PC-3 (cell line): ENCODE measurements at regions not wholly inside any gene's neighbourhood (a gene's known extent, or its start where the extent isn't known, plus 50 kb on each side); places are given as distances from the start of the nearest gene placed in this dataset.

ENCODE experiments used
- ATAC-seq: fragments of 200-7000 bp; cut with Tn5 transposase; 2 replicates; pipeline ENCODE4 v1.9.1; 2020; ENCODE audit warnings: mild to moderate bottlenecking, moderate library complexity
- BruUV-seq: library from RNA; stranded (reverse); fragments of 400-500 nt; replicated peaks from 2 replicates; lab custom pipeline; 2021; lab: Mats Ljungman, UMichigan
- CTCF ChIA-PET: fragments of 300-600 bp; sonication (Branson Sonifier 250); formaldehyde crosslinking; loops from one replicate; lab custom pipeline; 2022; ENCODE audit warnings: antibody characterized with exemption; lab: Charles Lee
- POLR2A ChIA-PET: fragments of 300-600 bp; sonication (Branson Sonifier 250); formaldehyde crosslinking; loops from one replicate; lab custom pipeline; 2022; ENCODE audit warnings: antibody characterized with exemption; ENCODE audit not compliant: unreplicated experiment; lab: Charles Lee
- DNase-seq: peaks from one replicate; pipeline ENCODE4 v3.0.0-alpha.2; 2015
- H2AFZ ChIP-seq: fragments of 300-600 bp; sonication (generic); 2 replicates; pipeline ENCODE4 v1.6.0; 2016; ENCODE audit warnings: antibody characterized with exemption, low read length
- H3F3A ChIP-seq: fragments of 300-600 bp; sonication (generic); one replicate; pipeline ENCODE4 v1.6.0; 2017; ENCODE audit warnings: antibody characterized with exemption, low read length, control low read depth, mild to moderate bottlenecking; ENCODE audit not compliant: unreplicated experiment
- H3K27ac ChIP-seq: fragments of 300-600 bp; sonication (generic); 2 replicates; pipeline ENCODE4 v1.5.1; 2016; ENCODE audit warnings: mild to moderate bottlenecking, low read length
- H3K27me3 ChIP-seq: fragments of 300-600 bp; sonication (generic); 2 replicates; pipeline ENCODE4 v1.6.1; 2016; ENCODE audit warnings: low read length, mixed read lengths
- H3K36me3 ChIP-seq: fragments of 300-600 bp; sonication (generic); 2 replicates; pipeline ENCODE4 v1.6.1; 2016; ENCODE audit warnings: low read depth, mixed run types, low read length, mixed read lengths
- H3K4me1 ChIP-seq: fragments of 300-600 bp; sonication (generic); 2 replicates; pipeline ENCODE4 v1.5.1; 2016; ENCODE audit warnings: low read length; ENCODE audit not compliant: insufficient read depth
- H3K4me2 ChIP-seq: fragments of 300-600 bp; sonication (generic); 2 replicates; pipeline ENCODE4 v1.6.0; 2016; ENCODE audit warnings: low read length
- H3K4me3 ChIP-seq: fragments of 300-600 bp; sonication (generic); 2 replicates; pipeline ENCODE4 v1.5.1; 2016; ENCODE audit warnings: mild to moderate bottlenecking, low read length, mixed read lengths
- H3K79me2 ChIP-seq: fragments of 300-600 bp; sonication (generic); 2 replicates; pipeline ENCODE4 v1.6.1; 2017; ENCODE audit warnings: low read length, mixed read lengths
- H3K9ac ChIP-seq: fragments of 300-600 bp; sonication (generic); 2 replicates; pipeline ENCODE4 v1.6.0; 2016; ENCODE audit warnings: mild to moderate bottlenecking, low read length
- H3K9me2 ChIP-seq: fragments of 300-600 bp; sonication (generic); replicated peaks from 2 replicates; pipeline ENCODE4 v1.6.1; 2016; ENCODE audit warnings: mixed run types, low read length, mixed read lengths
- H3K9me3 ChIP-seq: fragments of 300-600 bp; sonication (generic); 2 replicates; pipeline ENCODE4 v1.6.1; 2016; ENCODE audit warnings: low read length, mixed read lengths
- H4K20me1 ChIP-seq: fragments of 300-600 bp; sonication (generic); 2 replicates; pipeline ENCODE4 v1.6.1; 2016; ENCODE audit warnings: low read length, mixed read lengths
- CTCF ChIP-seq: fragments of 300-600 bp; sonication (generic); conservative IDR thresholded peaks from 2 replicates; pipeline ENCODE4 v1.5.1; 2017; ENCODE audit warnings: antibody characterized with exemption, low read depth, mild to moderate bottlenecking, low read length
- EZH2 ChIP-seq: fragments of 300-600 bp; sonication (generic); IDR thresholded peaks from one replicate; pipeline ENCODE4 v1.6.1; 2017; ENCODE audit warnings: antibody characterized with exemption, mild to moderate bottlenecking, low read length; ENCODE audit not compliant: unreplicated experiment
- EZH2phosphoT487 ChIP-seq: fragments of 300-600 bp; sonication (generic); IDR thresholded peaks from 2 replicates; pipeline ENCODE4 v1.6.1; 2018; ENCODE audit warnings: mild to moderate bottlenecking, antibody characterized with exemption, low read length, borderline replicate concordance
- intact Hi-C: fragments of 100-400 bp; cut with micrococcal nuclease; formaldehyde crosslinking; loops from 2 replicates; pipeline ENCODE4 v1.9.0; 2023

GRCh38 chr1:208551633-208552320, 307.6 kb upstream of the PLXNA2 start:
- DNase-seq (no peak), ATAC-seq (no peak)
- Histone ChIP-seq H2AFZ (no peak overlapping the region), H3K79me2 (no peaks in the 10 kb centered on the region), H3K4me2 (no peak overlapping the region), H3K36me3 (no peaks in the 10 kb centered on the region), H3K27me3 (0 out of 2 replicates have a peak, but pooled peaks cover 3% of the 10 kb centered on the region), H4K20me1 (no peaks in the 10 kb centered on the region), H3K9ac (no peak overlapping the region), H3K4me1 (no peaks in the 10 kb centered on the region), H3K9me3 (no peaks in the 10 kb centered on the region), H3K9me2 (no peaks in the 10 kb centered on the region), H3K4me3 (no peak overlapping the region), H3F3A (no peaks in the 10 kb centered on the region), H3K27ac (no peak overlapping the region)
- intact Hi-C loops: no loop called here
- ChIA-PET POLR2A (no interaction called here), CTCF (no interaction called here)
- BruUV-seq: no TSS peak
- TF ChIP-seq CTCF: no peak
- no peak for TF ChIP-seq EZH2phosphoT487
- no peak for TF ChIP-seq EZH2

- no peak for TF ChIP-seq EZH2
- no peak for TF ChIP-seq EZH2phosphoT487
- no peak for TF ChIP-seq CTCF
- Histone ChIP-seq H3K4me1 (no peaks in the 10 kb centered on the region), H3K9me3 (no peaks in the 10 kb centered on the region), H3K4me2 (no peak overlapping the region), H3K36me3 (no peaks in the 10 kb centered on the region), H3K9me2 (no peaks in the 10 kb centered on the region), H3K27me3 (no peaks in the 10 kb centered on the region), H3K27ac (no peak overlapping the region), H3F3A (no peaks in the 10 kb centered on the region), H2AFZ (no peak overlapping the region), H3K9ac (no peak overlapping the region), H4K20me1 (no peaks in the 10 kb centered on the region), H3K79me2 (no peaks in the 10 kb centered on the region), H3K4me3 (no peak overlapping the region)
- CTCF ChIA-PET: no interaction called here
- no TSS peak for BruUV-seq
- no peak for DNase-seq
- POLR2A ChIA-PET: no interaction called here
- no peak for ATAC-seq
- intact Hi-C loops: no loop called here
Observed at GRCh38 chr1:208552928-208553327, 308.7 kb upstream of the PLXNA2 start.

- Histone ChIP-seq H3K4me3 (no peak overlapping the region), H3K27ac (no peak overlapping the region), H3F3A (no peaks in the 10 kb centered on the region), H3K27me3 (peaks cover 3% of the 10 kb centered on the region; the same call in 1 of the 2 replicates), H3K9me3 (no peaks in the 10 kb centered on the region), H2AFZ (no peak overlapping the region), H3K9ac (no peak overlapping the region), H3K79me2 (no peaks in the 10 kb centered on the region), H3K4me1 (no peaks in the 10 kb centered on the region), H3K36me3 (no peaks in the 10 kb centered on the region), H3K4me2 (no peak overlapping the region), H4K20me1 (no peaks in the 10 kb centered on the region), H3K9me2 (no peaks in the 10 kb centered on the region)
- no peak for ATAC-seq
- CTCF ChIA-PET: no interaction called here
- DNase-seq: no peak
- intact Hi-C loops: no loop called here
- BruUV-seq: no TSS peak
- POLR2A ChIA-PET: interaction anchor here (0.7 kb wide), 1 partner anchor 804 kb away, joined by 3 read pairs; no protein-coding TSS in a partner anchor
- TF ChIP-seq CTCF: no peak
- no peak for TF ChIP-seq EZH2phosphoT487
- TF ChIP-seq EZH2: no peak
Observed at GRCh38 chr1:208556461-208556860, 312.3 kb upstream of the PLXNA2 start.
